H1 (cell line): ENCODE measurements at regions not wholly inside any gene's neighbourhood (a gene's known extent, or its start where the extent isn't known, plus 50 kb on each side); places are given as distances from the start of the nearest gene placed in this dataset.

ENCODE experiments used
- BCL11A ChIP-seq, 2 experiments: IDR thresholded peaks; one replicate each; pipeline ENCODE4 v1.6.1; 2011; ENCODE audit warnings: low read depth in 2 of 2, low read length in 2 of 2, mild to moderate bottlenecking in 2 of 2
- FOSL1 ChIP-seq: IDR thresholded peaks from 2 replicates; pipeline ENCODE4 v1.6.1; 2011; ENCODE audit warnings: mild to moderate bottlenecking, low read depth, low read length, moderate library complexity; ENCODE audit not compliant: insufficient read depth
- RAD21 ChIP-seq, 2 experiments: IDR thresholded peaks in 1 of 2; conservative IDR thresholded peaks in 1 of 2; 2 replicates each; pipeline ENCODE4 v1.6.1; 2011; ENCODE audit warnings: low read depth in 2 of 2, low read length in 2 of 2, improper control_type of control experiment in 1 of 2, inconsistent platforms in 1 of 2, mild to moderate bottlenecking in 1 of 2, moderate library complexity in 1 of 2
- RXRA ChIP-seq: IDR thresholded peaks from 2 replicates; pipeline ENCODE4 v1.6.1; 2011; ENCODE audit warnings: low read depth, mild to moderate bottlenecking, low read length, moderate library complexity; ENCODE audit not compliant: insufficient read depth
- SP2 ChIP-seq: IDR thresholded peaks from 2 replicates; pipeline ENCODE4 v1.6.1; 2012; ENCODE audit warnings: mild to moderate bottlenecking, low read length, inconsistent platforms

GRCh38 chr4:138630666-138631065, 384.9 kb upstream of the NOCT start (continued):
- TF ChIP-seq FOSL1 = no peak
- no peak for TF ChIP-seq RAD21 (IDR thresholded peaks at IDR 0.05 in 1 of 2, conservative IDR thresholded peaks at IDR 0.05 in 1 of 2; ENCODE audit: low read depth in 2 of 2, low read length in 2 of 2)
- TF ChIP-seq BCL11A (IDR thresholded peaks at IDR 0.05; ENCODE audit: low read depth in 2 of 2, low read length in 2 of 2) = no peak
- no peak for TF ChIP-seq SP2
- no peak for TF ChIP-seq RXRA
- TF ChIP-seq, all 59 proteins: peak for 0
